Effector memory CD8-positive, alpha-beta T cell (primary cell): ENCODE measurements at regions not wholly inside any gene's neighbourhood (a gene's known extent, or its start where the extent isn't known, plus 50 kb on each side); places are given as distances from the start of the nearest gene placed in this dataset.
"Not testable (repeated sequence)": the region's sequence is repeated elsewhere in the genome, so short reads cannot be mapped to it uniquely, and the experiment has no call there.

ENCODE experiments used
- ATAC-seq: fragments of 150-1000 bp; cut with Tn5 transposase; replicated peaks from 2 replicates; pipeline ENCODE4 v1.10.0; 2021; ENCODE audit warnings: mild to moderate bottlenecking, moderate library complexity
- DNase-seq, 3 experiments: peaks; one replicate each; pipeline ENCODE4 v3.0.0; 2021
- H3K27ac Mint-ChIP-seq, 2 donors: one replicate each; pipeline ENCODE4 v1.8.0; 2022; ENCODE audit warnings: mild to moderate bottlenecking in 2 of 2, mixed read lengths in 2 of 2, moderate library complexity in 2 of 2
- H3K27me3 Mint-ChIP-seq, 2 donors: one replicate each; pipeline ENCODE4 v1.8.0; 2022; ENCODE audit warnings: mixed read lengths in 2 of 2
- H3K36me3 Mint-ChIP-seq: one replicate; pipeline ENCODE4 v1.8.0; 2022; ENCODE audit warnings: mild to moderate bottlenecking, moderate library complexity, mixed read lengths; ENCODE audit not compliant: insufficient read depth
- H3K4me1 Mint-ChIP-seq, 2 donors: one replicate each; pipeline ENCODE4 v1.8.0; 2022; ENCODE audit warnings: low read depth in 2 of 2, mixed read lengths in 2 of 2
- H3K4me3 Mint-ChIP-seq, 2 donors: one replicate each; pipeline ENCODE4 v1.8.0; 2022; ENCODE audit warnings: mild to moderate bottlenecking in 2 of 2, mixed read lengths in 2 of 2, moderate library complexity in 2 of 2
- H3K9me3 Mint-ChIP-seq, 2 donors: one replicate each; pipeline ENCODE4 v1.8.0; 2022; ENCODE audit warnings: mixed read lengths in 2 of 2

DNA sequence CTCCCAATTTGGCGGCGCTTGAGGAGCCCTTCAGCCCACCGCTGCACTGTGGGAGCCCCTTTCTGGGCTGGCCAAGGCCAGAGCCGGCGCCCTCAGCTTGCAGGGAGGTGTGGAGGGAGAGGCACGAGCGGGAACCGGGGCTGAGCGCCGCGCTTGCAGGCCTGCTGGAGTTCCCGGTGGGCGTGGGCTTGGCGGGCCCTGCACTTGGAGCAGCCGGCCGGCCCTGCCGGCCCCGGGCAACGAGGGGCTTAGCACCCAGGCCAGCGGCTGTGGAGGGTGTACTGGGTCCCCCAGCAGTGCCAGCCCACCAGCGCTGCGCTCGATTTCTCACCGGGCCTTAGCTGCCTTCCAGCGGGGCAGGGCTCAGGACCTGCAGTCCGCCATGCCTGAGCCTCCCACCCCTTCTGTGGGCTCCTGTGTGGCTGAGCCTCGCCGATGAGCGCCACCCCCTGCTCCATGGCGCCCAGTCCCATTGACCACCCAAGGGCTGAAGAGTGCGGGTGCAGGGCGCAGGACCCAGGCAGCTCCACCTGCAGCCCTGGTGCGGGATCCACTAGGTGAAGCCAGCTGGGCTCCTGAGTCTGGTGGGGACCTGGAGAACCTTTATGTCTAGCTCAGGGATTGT is 815.4 kb upstream of the B3GALT2 start:
- not testable (repeated sequence) for H3K36me3 Mint-ChIP-seq, ATAC-seq, H3K4me3 Mint-ChIP-seq, DNase-seq, H3K9me3 Mint-ChIP-seq, H3K27me3 Mint-ChIP-seq, H3K27ac Mint-ChIP-seq, H3K4me1 Mint-ChIP-seq

DNA sequence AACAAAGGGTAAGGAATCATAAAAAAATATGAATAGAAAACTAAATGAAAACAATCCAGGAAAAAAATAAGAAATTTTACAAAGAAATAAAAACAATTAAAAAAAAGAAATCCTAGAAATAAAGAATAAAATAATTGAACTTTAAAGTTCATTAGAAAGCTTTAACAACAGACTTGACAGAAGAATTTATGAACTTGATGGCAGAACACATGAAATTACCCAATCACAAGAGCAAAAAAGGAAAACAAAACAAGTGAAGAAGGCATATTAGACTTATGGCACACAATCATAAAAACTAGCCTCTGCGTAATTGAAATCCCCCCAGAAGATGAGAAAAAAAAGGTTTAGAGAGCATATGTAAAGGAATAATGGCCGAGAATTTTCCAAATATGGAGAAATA is 802.5 kb upstream of the B3GALT2 start:
- Mint-ChIP-seq H3K36me3 (no peaks in the 10 kb centered on the region), H3K27ac (no peak overlapping the region), H3K4me3 (no peak overlapping the region), H3K27me3 (no peaks in the 10 kb centered on the region), H3K4me1 (no peaks in the 10 kb centered on the region), H3K9me3 (peaks cover 6 to 8% of the 10 kb centered on the region in 2 donors)
- ATAC-seq, result no peak
- DNase-seq, result no peak

GRCh38 chr1:193979219-193979618 is 792.8 kb upstream of the B3GALT2 start:
- Mint-ChIP-seq H3K27ac (no peak overlapping the region), H3K36me3 (no peaks in the 10 kb centered on the region), H3K4me3 (no peak overlapping the region), H3K4me1 (no peaks in the 10 kb centered on the region), H3K27me3 (no peaks in the 10 kb centered on the region), H3K9me3 (no peaks in the 10 kb centered on the region)
- no peak for DNase-seq
- no peak for ATAC-seq

DNA sequence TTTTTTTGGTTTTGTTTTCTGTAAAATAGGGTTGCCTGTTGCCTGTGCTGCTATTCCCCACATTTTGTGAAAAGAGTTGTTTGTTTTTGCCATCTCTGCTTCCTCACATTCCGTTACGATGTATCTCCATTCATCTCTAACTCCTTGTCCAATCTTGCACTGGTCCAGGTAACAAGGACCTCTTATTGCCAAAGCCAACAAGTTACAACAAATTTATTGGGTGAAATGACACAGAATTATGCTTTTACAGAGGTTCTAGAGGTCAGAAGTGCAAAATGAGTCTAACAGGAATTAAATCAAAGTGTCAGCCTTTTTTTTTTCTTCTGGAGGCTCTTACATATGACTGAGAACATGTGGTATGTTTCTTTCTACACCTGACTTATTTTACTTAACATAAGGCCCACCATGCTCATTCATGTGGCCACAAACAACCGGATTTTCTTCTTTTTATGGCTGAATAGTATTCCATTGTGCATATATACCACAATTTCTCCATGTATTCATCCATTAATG is 787.9 kb upstream of the B3GALT2 start:
- Mint-ChIP-seq H3K27me3 (no peaks in the 10 kb centered on the region), H3K4me3 (no peak overlapping the region), H3K9me3 (no peaks in the 10 kb centered on the region), H3K27ac (no peak overlapping the region), H3K4me1 (no peaks in the 10 kb centered on the region), H3K36me3 (no peaks in the 10 kb centered on the region)
- no peak for DNase-seq
- no peak for ATAC-seq

GRCh38 chr1:193973428-193973827 is 787.0 kb upstream of the B3GALT2 start:
- ATAC-seq (no peak), DNase-seq (no peak)
- Mint-ChIP-seq H3K36me3 (no peaks in the 10 kb centered on the region), H3K27ac (no peak overlapping the region), H3K4me1 (no peaks in the 10 kb centered on the region), H3K4me3 (no peak overlapping the region), H3K27me3 (no peaks in the 10 kb centered on the region), H3K9me3 (no peaks in the 10 kb centered on the region)

DNA sequence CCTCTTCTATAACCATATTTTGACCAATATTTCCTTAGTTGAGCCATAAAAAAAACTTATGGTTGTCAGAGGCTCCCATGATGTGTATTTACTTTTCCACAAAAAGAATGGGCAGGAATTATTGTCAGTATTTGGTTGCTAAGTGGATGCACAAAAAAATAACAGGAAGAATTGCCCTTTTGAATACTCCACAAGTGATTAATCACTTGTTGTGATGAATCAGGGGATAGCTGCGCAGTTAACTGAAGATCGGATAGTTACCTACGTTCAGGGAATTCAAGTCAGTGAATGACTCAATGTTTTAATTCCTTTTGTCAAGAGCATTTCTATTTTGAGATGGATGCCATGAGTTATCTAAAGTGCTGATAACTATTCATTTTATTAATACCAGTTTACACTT is 785.2 kb upstream of the B3GALT2 start:
- Mint-ChIP-seq H3K4me3 (no peak overlapping the region), H3K9me3 (peaks cover 0 to 1% of the 10 kb centered on the region in 2 donors), H3K27ac (no peak overlapping the region), H3K36me3 (no peaks in the 10 kb centered on the region), H3K4me1 (no peaks in the 10 kb centered on the region), H3K27me3 (no peaks in the 10 kb centered on the region)
- no peak for DNase-seq
- ATAC-seq, result no peak

- no peak overlapping the region for H3K27ac Mint-ChIP-seq
- no peak overlapping the region for H3K4me3 Mint-ChIP-seq
- DNase-seq (no peak), ATAC-seq (no peak)
- no peaks in the 10 kb centered on the region for H3K36me3 Mint-ChIP-seq
- peaks cover 0 to 1% of the 10 kb centered on the region in 2 donors for H3K9me3 Mint-ChIP-seq
- H3K4me1 Mint-ChIP-seq, result peaks cover 0 to 3% of the 10 kb centered on the region in 2 donors
- H3K27me3 Mint-ChIP-seq, result no peaks in the 10 kb centered on the region
Measured at GRCh38 chr1:193960499-193960898, 774.1 kb upstream of the B3GALT2 start.

- peaks cover 0 to 3% of the 10 kb centered on the region in 2 donors for H3K4me1 Mint-ChIP-seq
- no peaks in the 10 kb centered on the region for H3K27me3 Mint-ChIP-seq
- ATAC-seq (no peak), DNase-seq (no peak)
- no peaks in the 10 kb centered on the region for H3K36me3 Mint-ChIP-seq
- no peak overlapping the region for H3K27ac Mint-ChIP-seq
- no peak overlapping the region for H3K4me3 Mint-ChIP-seq
- H3K9me3 Mint-ChIP-seq, result peaks cover 0 to 1% of the 10 kb centered on the region in 2 donors
Measured at GRCh38 chr1:193960040-193960439, 773.6 kb upstream of the B3GALT2 start.

GRCh38 chr1:193957556-193958095 is 771.2 kb upstream of the B3GALT2 start:
- Mint-ChIP-seq H3K36me3 (no peaks in the 10 kb centered on the region), H3K4me1 (no peaks in the 10 kb centered on the region), H3K27ac (no peak overlapping the region), H3K27me3 (no peaks in the 10 kb centered on the region), H3K9me3 (peaks cover 0 to 1% of the 10 kb centered on the region in 2 donors), H3K4me3 (no peak overlapping the region)
- ATAC-seq, result no peak
- no peak for DNase-seq

DNA sequence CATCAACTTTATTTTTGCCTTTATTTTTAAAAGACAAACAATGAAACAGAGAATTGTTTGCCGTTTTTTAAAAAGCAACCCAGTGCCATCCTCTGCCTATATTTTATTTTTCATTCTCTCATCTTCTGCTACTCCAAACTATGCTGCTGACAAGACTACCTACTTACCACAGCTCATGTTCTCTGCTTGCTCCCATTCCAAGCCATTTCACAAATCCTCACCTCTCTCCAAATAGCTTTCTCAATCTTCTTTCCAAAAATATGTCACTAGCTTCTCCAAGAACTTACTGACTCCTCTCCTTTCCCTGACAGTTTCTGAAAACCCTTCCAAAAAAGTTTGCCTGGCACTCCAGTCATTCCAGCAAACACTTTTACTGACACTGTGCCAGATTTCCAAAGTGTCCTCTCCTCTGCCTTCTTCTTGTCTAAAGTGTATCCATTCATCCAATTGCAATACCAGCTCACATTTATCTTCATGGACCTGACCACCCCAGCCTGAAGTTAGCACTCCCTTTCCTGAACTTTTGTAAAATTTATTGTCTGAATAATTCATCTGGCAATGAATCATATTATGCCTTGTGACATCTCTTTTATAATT is 766.5 kb upstream of the B3GALT2 start:
- ATAC-seq, result no peak
- Mint-ChIP-seq H3K9me3 (peaks cover 0 to 1% of the 10 kb centered on the region in 2 donors), H3K27ac (no peak overlapping the region), H3K4me1 (no peaks in the 10 kb centered on the region), H3K27me3 (no peaks in the 10 kb centered on the region), H3K36me3 (peaks cover 6% of the 10 kb centered on the region), H3K4me3 (no peak overlapping the region)
- no peak for DNase-seq

- no peaks in the 10 kb centered on the region for H3K9me3 Mint-ChIP-seq
- no peak overlapping the region for H3K4me3 Mint-ChIP-seq
- no peak overlapping the region for H3K27ac Mint-ChIP-seq
- no peaks in the 10 kb centered on the region for H3K27me3 Mint-ChIP-seq
- peaks cover 6% of the 10 kb centered on the region for H3K36me3 Mint-ChIP-seq
- ATAC-seq (no peak), DNase-seq (no peak)
- no peaks in the 10 kb centered on the region for H3K4me1 Mint-ChIP-seq
Measured at GRCh38 chr1:193951984-193952383, 765.6 kb upstream of the B3GALT2 start.

GRCh38 chr1:193944454-193944853 is 758.0 kb upstream of the B3GALT2 start:
- Mint-ChIP-seq H3K27me3 (no peaks in the 10 kb centered on the region), H3K36me3 (peaks cover 9% of the 10 kb centered on the region), H3K4me1 (no peaks in the 10 kb centered on the region), H3K27ac (no peak overlapping the region), H3K9me3 (no peaks in the 10 kb centered on the region), H3K4me3 (no peak overlapping the region)
- ATAC-seq (no peak), DNase-seq (no peak)

GRCh38 chr1:193940176-193940575 is 753.8 kb upstream of the B3GALT2 start:
- H3K36me3 Mint-ChIP-seq, result peaks cover 3% of the 10 kb centered on the region

GRCh38 chr1:193939585-193939984 is 753.2 kb upstream of the B3GALT2 start:
- DNase-seq (no peak), ATAC-seq (no peak)
- no peaks in the 10 kb centered on the region for H3K4me1 Mint-ChIP-seq
- no peaks in the 10 kb centered on the region for H3K36me3 Mint-ChIP-seq
- H3K4me3 Mint-ChIP-seq, result no peak overlapping the region
- no peaks in the 10 kb centered on the region for H3K27me3 Mint-ChIP-seq
- no peaks in the 10 kb centered on the region for H3K9me3 Mint-ChIP-seq
- H3K27ac Mint-ChIP-seq, result no peak overlapping the region

More at GRCh38 chr1:193940176-193940575, 753.8 kb upstream of the B3GALT2 start:
- H3K4me1 Mint-ChIP-seq, result no peaks in the 10 kb centered on the region
- ATAC-seq (no peak), DNase-seq (no peak)
- no peaks in the 10 kb centered on the region for H3K9me3 Mint-ChIP-seq
- H3K27ac Mint-ChIP-seq, result no peak overlapping the region
- H3K4me3 Mint-ChIP-seq, result no peak overlapping the region
- no peaks in the 10 kb centered on the region for H3K27me3 Mint-ChIP-seq
